Body of pancreas (tissue), 4 donors: ENCODE measurements at regions not wholly inside any gene's neighbourhood (a gene's known extent, or its start where the extent isn't known, plus 50 kb on each side); places are given as distances from the start of the nearest gene placed in this dataset.
"Not testable (repeated sequence)": the region's sequence is repeated elsewhere in the genome, so short reads cannot be mapped to it uniquely, and the experiment has no call there.

ENCODE experiments used
- CTCF ChIP-seq, 7 experiments: fragments of 450-650 bp in 4 of 7; fragments of 200-600 bp in 3 of 7; sonication (generic) in 3 of 7; IDR thresholded peaks; one replicate each; pipeline ENCODE4 v1.5.1; 2016 to 2019; ENCODE audit warnings: antibody characterized with exemption in 7 of 7
- POLR2A ChIP-seq, 3 donors: fragments of 450-650 bp; IDR thresholded peaks; one replicate each; pipeline ENCODE4 v1.6.1; 2016; ENCODE audit warnings: antibody characterized with exemption in 3 of 3, mild to moderate bottlenecking in 2 of 3

GRCh38 chr2:87572906-87573305 lies 175.0 kb upstream of the PLGLB2 start:
- TF ChIP-seq CTCF, POLR2A (IDR thresholded peaks at IDR 0.05): not testable (repeated sequence)
